ENCODE measurements at regions not wholly inside any gene's neighbourhood (a gene's known extent, or its start where the extent isn't known, plus 50 kb on each side); places are given as distances from the start of the nearest gene placed in this dataset.
"Not testable (repeated sequence)": the region's sequence is repeated elsewhere in the genome, so short reads cannot be mapped to it uniquely, and the experiment has no call there.

- not testable (repeated sequence) for TF ChIP-seq POLR2A (IDR thresholded peaks at IDR 0.05)
- TF ChIP-seq, protein P1, sequence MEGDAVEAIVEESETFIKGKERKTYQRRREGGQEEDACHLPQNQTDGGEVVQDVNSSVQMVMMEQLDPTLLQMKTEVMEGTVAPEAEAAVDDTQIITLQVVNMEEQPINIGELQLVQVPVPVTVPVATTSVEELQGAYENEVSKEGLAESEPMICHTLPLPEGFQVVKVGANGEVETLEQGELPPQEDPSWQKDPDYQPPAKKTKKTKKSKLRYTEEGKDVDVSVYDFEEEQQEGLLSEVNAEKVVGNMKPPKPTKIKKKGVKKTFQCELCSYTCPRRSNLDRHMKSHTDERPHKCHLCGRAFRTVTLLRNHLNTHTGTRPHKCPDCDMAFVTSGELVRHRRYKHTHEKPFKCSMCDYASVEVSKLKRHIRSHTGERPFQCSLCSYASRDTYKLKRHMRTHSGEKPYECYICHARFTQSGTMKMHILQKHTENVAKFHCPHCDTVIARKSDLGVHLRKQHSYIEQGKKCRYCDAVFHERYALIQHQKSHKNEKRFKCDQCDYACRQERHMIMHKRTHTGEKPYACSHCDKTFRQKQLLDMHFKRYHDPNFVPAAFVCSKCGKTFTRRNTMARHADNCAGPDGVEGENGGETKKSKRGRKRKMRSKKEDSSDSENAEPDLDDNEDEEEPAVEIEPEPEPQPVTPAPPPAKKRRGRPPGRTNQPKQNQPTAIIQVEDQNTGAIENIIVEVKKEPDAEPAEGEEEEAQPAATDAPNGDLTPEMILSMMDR (IDR thresholded peaks at IDR 0.05) = not testable (repeated sequence)
Measured at GRCh38 chr12:90663949-90664348, 291.0 kb downstream of the CCER1 start.
